Transverse colon (tissue), 4 donors: ENCODE measurements at regions not wholly inside any gene's neighbourhood (a gene's known extent, or its start where the extent isn't known, plus 50 kb on each side); places are given as distances from the start of the nearest gene placed in this dataset.

Source experiments
- CTCF ChIP-seq, 5 experiments: fragments of 200-600 bp in 3 of 5; fragments of 450-650 bp in 2 of 5; sonication (generic) in 3 of 5; IDR thresholded peaks; 1 replicate in 2 of 5; 2 replicates in 3 of 5; pipeline ENCODE4 v1.5.1; 2016 to 2017; ENCODE audit warnings: antibody characterized with exemption in 5 of 5, inconsistent platforms in 3 of 5, mild to moderate bottlenecking in 2 of 5, moderate library complexity in 1 of 5
- EP300 ChIP-seq: sonication (generic); formaldehyde crosslinking; IDR thresholded peaks from one replicate; pipeline ENCODE4 v1.6.1; 2017; ENCODE audit warnings: antibody characterized with exemption, low read depth
- POLR2A ChIP-seq: fragments of 450-650 bp; IDR thresholded peaks from one replicate; pipeline ENCODE4 v1.6.1; 2016; ENCODE audit warnings: antibody characterized with exemption, mild to moderate bottlenecking, moderate library complexity
- POLR2AphosphoS5 ChIP-seq, 3 donors: sonication (generic); formaldehyde crosslinking; IDR thresholded peaks; one replicate each; pipeline ENCODE4 v1.6.1; 2016; ENCODE audit warnings: antibody characterized with exemption in 3 of 3

- TF ChIP-seq CTCF (IDR thresholded peaks at IDR 0.05) (no peak), POLR2AphosphoS5 (IDR thresholded peaks at IDR 0.05) (no peak), POLR2A (no peak), EP300 (no peak)
These were observed 67.4 kb upstream of the SLC38A2 start for GRCh38 chr12:46439793-46440511.
